Psoas muscle (tissue), 7 donors: ENCODE measurements at regions not wholly inside any gene's neighbourhood (a gene's known extent, or its start where the extent isn't known, plus 50 kb on each side); places are given as distances from the start of the nearest gene placed in this dataset.

ENCODE experiments used
- ATAC-seq, 4 donors: fragments of 200-7000 bp; cut with Tn5 transposase; one replicate each; pipeline ENCODE4 v1.9.1; 2020; ENCODE audit warnings: moderate library complexity in 3 of 4, mild to moderate bottlenecking in 2 of 4
- DNase-seq, 2 donors: peaks; one replicate each; pipeline ENCODE4 v3.0.0-alpha.2; 2020
- H3K27ac ChIP-seq: fragments of 200-600 bp; one replicate; pipeline ENCODE4 v1.8.0; 2022
- H3K27me3 ChIP-seq, 3 donors: fragments of 200-600 bp in 1 of 3; one replicate each; pipeline versions ENCODE4 v1.6.1 to v1.8.0; 2013 to 2022; ENCODE audit warnings: low read length in 2 of 3, mild to moderate bottlenecking in 2 of 3, moderate library complexity in 1 of 3; ENCODE audit not compliant: insufficient read depth in 3 of 3
- H3K36me3 ChIP-seq, 2 donors: fragments of 200-600 bp in 1 of 2; one replicate each; pipeline versions ENCODE4 v1.6.1 to v1.8.0; 2013 to 2022; ENCODE audit warnings: low read depth in 1 of 2, mild to moderate bottlenecking in 1 of 2, moderate library complexity in 1 of 2; ENCODE audit not compliant: insufficient read depth in 1 of 2
- H3K4me1 ChIP-seq: fragments of 200-600 bp; one replicate; pipeline ENCODE4 v1.8.0; 2022
- H3K4me3 ChIP-seq: fragments of 200-600 bp; one replicate; pipeline ENCODE4 v1.8.0; 2022; ENCODE audit warnings: mild to moderate bottlenecking
- H3K9me3 ChIP-seq: fragments of 200-600 bp; one replicate; pipeline ENCODE4 v1.8.0; 2022
- CTCF ChIP-seq: fragments of 200-600 bp; IDR thresholded peaks from one replicate; pipeline ENCODE4 v1.8.0; 2022; ENCODE audit warnings: antibody characterized with exemption
- WGBS, 3 donors: extraction: QIAGEN DNeasy Blood & Tissue Kit; methylation state at CpG; one replicate each; pipeline versions ENCODE4 v1.1.6 to v1.1.7; 2013; 5-methylcytosine and 5-hydroxymethylcytosine counted together
- intact Hi-C, 2 donors: fragments of 100-400 bp; cut with DNase I; formaldehyde crosslinking; loops; one replicate each; pipeline versions ENCODE4 v1.11.0 to v1.14.2; 2022
- donor health status: healthy with polysubstance abuse.
- donor health status: DM: no; HTN: no; CAD: no; lungs with moderate emphysema.
- donor health status: Bipolar disorder and iron deficiency.
- donor health status: healthy.
- donor health status: DM: yes; HTN: yes; CAD: no.
- donor health status: DM: no; HTN: no; CAD: no.
- donor health status: DM: yes; HTN: yes; CAD: no.

- no peak for TF ChIP-seq CTCF
- H3K4me3 ChIP-seq: no peak overlapping the region
- H3K4me1 ChIP-seq: no peaks in the 10 kb centered on the region
- no peak for DNase-seq
- 35 to 56% (median 41%) methylated on average over 1 of the region's 1 CpG for WGBS, 3 donors
- H3K27me3 ChIP-seq: no peaks in the 10 kb centered on the region
- ATAC-seq: no peak
- intact Hi-C loops: loop anchor here in 1 of 2 donors (2.0 kb wide), 1 partner anchor 153 kb away; no protein-coding TSS in a partner anchor
- H3K9me3 ChIP-seq: peaks cover 6% of the 10 kb centered on the region
- H3K27ac ChIP-seq: no peak overlapping the region
- no peaks in the 10 kb centered on the region for H3K36me3 ChIP-seq
Measured at GRCh38 chr4:16442296-16442695, 216.0 kb upstream of the TAPT1 start.

GRCh38 chr4:16439768-16440167 lies 213.5 kb upstream of the TAPT1 start:
- Histone ChIP-seq H3K4me1 (no peaks in the 10 kb centered on the region), H3K9me3 (peaks cover 6% of the 10 kb centered on the region), H3K27me3 (peaks cover 0 to 2% (median 0%) of the 10 kb centered on the region in 3 donors), H3K4me3 (no peak overlapping the region), H3K27ac (no peak overlapping the region), H3K36me3 (no peaks in the 10 kb centered on the region)
- DNase-seq (no peak), ATAC-seq (no peak)
- intact Hi-C loops: loop anchor here in 1 of 2 donors (10.0 kb wide), 1 partner anchor 145 kb away; no protein-coding TSS in a partner anchor
- TF ChIP-seq CTCF: no peak
- WGBS, 3 donors: 26 to 48% (median 32%) methylated on average over 1 of the region's 1 CpG

GRCh38 chr4:16438986-16439385 lies 212.7 kb upstream of the TAPT1 start:
- DNase-seq: no peak
- Histone ChIP-seq H3K36me3 (no peaks in the 10 kb centered on the region), H3K4me3 (no peak overlapping the region), H3K27ac (no peak overlapping the region), H3K27me3 (peaks cover 0 to 2% (median 0%) of the 10 kb centered on the region in 3 donors), H3K9me3 (peaks cover 6% of the 10 kb centered on the region), H3K4me1 (no peaks in the 10 kb centered on the region)
- no peak for TF ChIP-seq CTCF
- ATAC-seq: no peak
- intact Hi-C loops: loop anchor here in 1 of 2 donors (10.0 kb wide), 1 partner anchor 144 kb away; no protein-coding TSS in a partner anchor

GRCh38 chr4:16437836-16438235 lies 211.6 kb upstream of the TAPT1 start:
- no peak for TF ChIP-seq CTCF
- peaks cover 6% of the 10 kb centered on the region for H3K9me3 ChIP-seq
- WGBS, 3 donors: 91 to 96% (median 92%) methylated on average over 2 of the region's 2 CpGs
- no peaks in the 10 kb centered on the region for H3K36me3 ChIP-seq
- ATAC-seq: no peak
- no peak for DNase-seq
- no peaks in the 10 kb centered on the region for H3K4me1 ChIP-seq
- H3K4me3 ChIP-seq: no peak overlapping the region
- H3K27me3 ChIP-seq: peaks cover 0 to 2% (median 0%) of the 10 kb centered on the region in 3 donors
- intact Hi-C loops: loop anchor here in 1 of 2 donors (10.0 kb wide), 1 partner anchor 143 kb away; no protein-coding TSS in a partner anchor
- no peak overlapping the region for H3K27ac ChIP-seq

- intact Hi-C loops: loop anchor here in 1 of 2 donors (10.0 kb wide), 1 partner anchor 137 kb away; no protein-coding TSS in a partner anchor
- Histone ChIP-seq H3K9me3 (no peaks in the 10 kb centered on the region), H3K4me3 (no peak overlapping the region), H3K27me3 (peaks cover 0 to 2% (median 0%) of the 10 kb centered on the region in 3 donors), H3K4me1 (no peaks in the 10 kb centered on the region), H3K36me3 (no peaks in the 10 kb centered on the region), H3K27ac (no peak overlapping the region)
- DNase-seq: no peak
- TF ChIP-seq CTCF: no peak
- ATAC-seq: no peak
Measured at GRCh38 chr4:16431866-16432265, 205.6 kb upstream of the TAPT1 start.
